B cell (primary cell): ENCODE measurements at regions not wholly inside any gene's neighbourhood (a gene's known extent, or its start where the extent isn't known, plus 50 kb on each side); places are given as distances from the start of the nearest gene placed in this dataset.

Experiments
- ATAC-seq: fragments of 200-7000 bp; cut with Tn5 transposase; one replicate; pipeline ENCODE4 v1.10.0; 2021; ENCODE audit warnings: low read depth, mild to moderate bottlenecking, moderate number of reproducible peaks, moderate library complexity
- CTCF ChIA-PET: fragments of 350-600 bp; sonication (Branson Sonifier 250); formaldehyde crosslinking; loops from one replicate; lab custom pipeline; 2021; ENCODE audit warnings: antibody characterized with exemption, inconsistent platforms; lab: Charles Lee
- POLR2A ChIA-PET: fragments of 350-600 bp; sonication (Branson Sonifier 250); formaldehyde crosslinking; loops from one replicate; lab custom pipeline; 2021; ENCODE audit warnings: antibody characterized with exemption; lab: Charles Lee
- DNase-seq: peaks from one replicate; pipeline ENCODE4 v3.0.0; 2013
- H2AFZ ChIP-seq: 2 replicates; pipeline ENCODE4 v1.6.1; 2012; ENCODE audit warnings: mild to moderate bottlenecking, low read depth, low read length; ENCODE audit not compliant: insufficient read depth, poor library complexity, severe bottlenecking
- H3K27ac ChIP-seq, 2 donors: 1 replicate in 1 of 2; 2 replicates in 1 of 2; pipeline ENCODE4 v1.5.1; 2012 to 2013; ENCODE audit warnings: low read length in 2 of 2, mild to moderate bottlenecking in 2 of 2, moderate library complexity in 1 of 2
- H3K27me3 ChIP-seq, 4 experiments: fragments of 200-600 bp in 1 of 4; sonication (generic) in 1 of 4; replicated peaks in 1 of 4; 1 replicate in 2 of 4; 2 replicates in 2 of 4; pipeline versions ENCODE4 v1.6.1 to v1.7.0; 2013 to 2016; ENCODE audit warnings: low read length in 3 of 4, mild to moderate bottlenecking in 2 of 4, mixed read lengths in 1 of 4, moderate library complexity in 1 of 4; ENCODE audit not compliant: insufficient read depth in 4 of 4, control insufficient read depth in 3 of 4; ENCODE audit errors: control extremely low read depth in 1 of 4
- H3K36me3 ChIP-seq, 2 experiments: replicated peaks in 1 of 2; 1 replicate in 1 of 2; 2 replicates in 1 of 2; pipeline versions ENCODE4 v1.6.1 to v1.7.1; 2013; ENCODE audit warnings: low read length in 1 of 2; ENCODE audit not compliant: insufficient read depth in 2 of 2, control insufficient read depth in 1 of 2; ENCODE audit errors: control extremely low read depth in 1 of 2, extremely low read depth in 1 of 2
- H3K4me1 ChIP-seq, 2 donors: fragments of 200-600 bp in 1 of 2; sonication (generic) in 1 of 2; 1 replicate in 1 of 2; 2 replicates in 1 of 2; pipeline versions ENCODE4 v1.5.1 to v1.6.1; 2013 to 2017; ENCODE audit warnings: low read length in 2 of 2; ENCODE audit not compliant: control insufficient read depth in 2 of 2, insufficient read depth in 2 of 2
- H3K4me2 ChIP-seq: replicated peaks from 2 replicates; pipeline ENCODE3; 2012; ENCODE audit warnings: mild to moderate bottlenecking, low read depth, low read length; ENCODE audit not compliant: poor library complexity, severe bottlenecking
- H3K4me3 ChIP-seq, 5 experiments: fragments of 200-600 bp in 1 of 5; sonication (generic) in 1 of 5; 1 replicate in 3 of 5; 2 replicates in 2 of 5; pipeline versions ENCODE4 v1.5.1 to v1.7.0; 2011 to 2016; ENCODE audit warnings: low read length in 4 of 5, mild to moderate bottlenecking in 4 of 5, low read depth in 2 of 5, control low read depth in 1 of 5, moderate library complexity in 1 of 5; ENCODE audit not compliant: insufficient read depth in 1 of 5; ENCODE audit errors: control extremely low read depth in 1 of 5, extremely low read depth in 1 of 5
- H3K79me2 ChIP-seq: fragments of 200-600 bp; sonication (generic); one replicate; pipeline ENCODE4 v1.6.0; 2016; ENCODE audit warnings: low read length; ENCODE audit not compliant: control insufficient read depth, insufficient read depth
- H3K9ac ChIP-seq: fragments of 200-600 bp; sonication (generic); 2 replicates; pipeline ENCODE4 v1.6.1; 2017; ENCODE audit warnings: mild to moderate bottlenecking, low read length, moderate library complexity
- H3K9me3 ChIP-seq, 3 donors: one replicate each; pipeline versions ENCODE4 v1.6.1 to v1.7.1; 2013; ENCODE audit warnings: low read length in 2 of 3; ENCODE audit not compliant: control insufficient read depth in 2 of 3, insufficient read depth in 1 of 3; ENCODE audit errors: control extremely low read depth in 1 of 3
- H4K20me1 ChIP-seq: 2 replicates; pipeline ENCODE4 v1.6.0; 2012; ENCODE audit warnings: mild to moderate bottlenecking, low read length; ENCODE audit not compliant: insufficient read depth, control insufficient read depth, poor library complexity, severe bottlenecking
- H3K27ac Mint-ChIP-seq: one replicate; pipeline ENCODE4 v1.8.0; 2021; ENCODE audit warnings: mixed read lengths
- H3K27me3 Mint-ChIP-seq: one replicate; pipeline ENCODE4 v1.8.0; 2021; ENCODE audit warnings: mixed read lengths
- H3K4me1 Mint-ChIP-seq: one replicate; pipeline ENCODE4 v1.8.0; 2021; ENCODE audit warnings: mixed read lengths
- H3K4me3 Mint-ChIP-seq: one replicate; pipeline ENCODE4 v1.8.0; 2021; ENCODE audit warnings: mixed read lengths
- H3K9me3 Mint-ChIP-seq: one replicate; pipeline ENCODE4 v1.8.0; 2022; ENCODE audit warnings: mixed read lengths; ENCODE audit not compliant: insufficient read depth
- EZH2 ChIP-seq: IDR thresholded peaks from 2 replicates; pipeline ENCODE4 v1.6.1; 2012; ENCODE audit warnings: borderline replicate concordance, low read depth, mild to moderate bottlenecking, moderate library complexity, low read length; ENCODE audit not compliant: insufficient read depth, poor library complexity, severe bottlenecking
- WGBS: methylation state at CpG from one replicate; pipeline ENCODE4 v1.1.5; 2013; ENCODE audit warnings: missing lambda C conversion rate; ENCODE audit not compliant: insufficient coverage; 5-methylcytosine and 5-hydroxymethylcytosine counted together
- intact Hi-C: fragments of 100-400 bp; cut with micrococcal nuclease; formaldehyde crosslinking; loops from one replicate; pipeline ENCODE4 v1.10.0; 2022
- TF ChIP-seq, protein P1 (sequence below): fragments of 200-600 bp; IDR thresholded peaks from one replicate; pipeline ENCODE4 v1.8.0; 2022; ENCODE audit warnings: antibody characterized with exemption, mild to moderate bottlenecking

DNA sequence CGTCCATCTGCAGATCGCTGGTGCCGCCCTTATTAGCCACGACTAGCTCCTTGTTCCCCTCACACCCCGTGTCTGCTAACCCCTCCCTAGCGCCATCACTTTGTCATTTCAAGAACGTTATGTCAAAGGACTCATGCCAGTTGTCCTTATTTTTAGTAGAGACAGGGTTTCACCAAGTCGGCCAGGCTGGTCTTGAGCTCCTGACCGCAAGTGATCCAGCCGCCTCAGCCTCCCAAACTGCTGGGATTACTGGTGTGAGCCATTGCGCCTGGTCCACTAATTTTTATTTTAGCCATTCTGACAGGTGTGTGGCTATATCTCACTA is 138.9 kb upstream of the HDAC4 start:
- H2AFZ ChIP-seq: no peak overlapping the region
- Mint-ChIP-seq H3K27me3 (peaks cover 18% of the 10 kb centered on the region), H3K4me3 (no peak overlapping the region), H3K4me1 (no peaks in the 10 kb centered on the region), H3K9me3 (peaks cover 3% of the 10 kb centered on the region), H3K27ac (no peak overlapping the region)
- no peaks in the 10 kb centered on the region for H3K79me2 ChIP-seq
- peaks cover 0 to 2% (median 0%) of the 10 kb centered on the region in 4 experiments for H3K27me3 ChIP-seq
- H3K4me3 ChIP-seq: no peak overlapping the region
- 87% methylated on average over 10 of the region's 11 CpGs for WGBS
- no peak overlapping the region for H3K27ac ChIP-seq
- DNase-seq (no peak), ATAC-seq (no peak)
- H4K20me1 ChIP-seq: no peaks in the 10 kb centered on the region
- peaks cover 0 to 26% (median 0%) of the 10 kb centered on the region in 3 donors for H3K9me3 ChIP-seq
- H3K9ac ChIP-seq: no peak overlapping the region
- H3K4me1 ChIP-seq: no peaks in the 10 kb centered on the region
- ChIA-PET CTCF (no interaction called here), POLR2A (no interaction called here)
- no peaks in the 10 kb centered on the region for H3K36me3 ChIP-seq
- H3K4me2 ChIP-seq: no peak overlapping the region
- TF ChIP-seq, protein P1, sequence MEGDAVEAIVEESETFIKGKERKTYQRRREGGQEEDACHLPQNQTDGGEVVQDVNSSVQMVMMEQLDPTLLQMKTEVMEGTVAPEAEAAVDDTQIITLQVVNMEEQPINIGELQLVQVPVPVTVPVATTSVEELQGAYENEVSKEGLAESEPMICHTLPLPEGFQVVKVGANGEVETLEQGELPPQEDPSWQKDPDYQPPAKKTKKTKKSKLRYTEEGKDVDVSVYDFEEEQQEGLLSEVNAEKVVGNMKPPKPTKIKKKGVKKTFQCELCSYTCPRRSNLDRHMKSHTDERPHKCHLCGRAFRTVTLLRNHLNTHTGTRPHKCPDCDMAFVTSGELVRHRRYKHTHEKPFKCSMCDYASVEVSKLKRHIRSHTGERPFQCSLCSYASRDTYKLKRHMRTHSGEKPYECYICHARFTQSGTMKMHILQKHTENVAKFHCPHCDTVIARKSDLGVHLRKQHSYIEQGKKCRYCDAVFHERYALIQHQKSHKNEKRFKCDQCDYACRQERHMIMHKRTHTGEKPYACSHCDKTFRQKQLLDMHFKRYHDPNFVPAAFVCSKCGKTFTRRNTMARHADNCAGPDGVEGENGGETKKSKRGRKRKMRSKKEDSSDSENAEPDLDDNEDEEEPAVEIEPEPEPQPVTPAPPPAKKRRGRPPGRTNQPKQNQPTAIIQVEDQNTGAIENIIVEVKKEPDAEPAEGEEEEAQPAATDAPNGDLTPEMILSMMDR: no peak
- no peak for TF ChIP-seq EZH2
- intact Hi-C loops: no loop called here

DNA sequence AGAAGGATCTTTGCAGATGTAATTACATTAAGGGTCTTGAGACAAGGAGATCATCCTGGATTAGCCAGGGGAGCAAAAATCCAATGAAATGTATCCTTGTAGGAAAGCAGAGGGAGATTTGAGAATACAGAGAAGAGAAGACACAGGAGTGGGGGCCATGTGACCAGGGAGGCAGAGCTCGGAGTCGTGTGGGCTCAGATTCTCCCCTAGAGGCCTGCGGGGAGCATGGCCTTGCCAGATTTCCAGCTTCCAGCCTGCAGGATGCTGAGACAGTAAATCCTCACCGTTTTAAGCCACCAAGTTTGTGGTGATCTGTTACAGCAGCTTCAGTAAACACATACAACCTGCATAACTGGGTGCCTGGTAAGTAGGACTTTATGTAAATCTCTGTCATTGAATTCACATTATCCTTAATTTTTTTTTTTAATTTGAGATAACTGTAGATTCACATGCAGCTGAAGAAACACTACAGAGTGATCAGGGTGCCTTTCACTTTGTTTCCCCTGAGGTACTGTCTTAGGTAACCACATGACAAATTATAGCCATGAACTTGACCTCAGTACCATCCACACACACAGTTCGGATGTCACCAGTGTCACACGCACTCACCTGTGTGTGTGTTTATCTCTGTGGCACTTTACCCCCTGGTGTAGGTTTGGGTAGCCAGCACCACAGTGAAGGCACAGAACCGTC is 138.4 kb upstream of the HDAC4 start:
- WGBS: 88% methylated on average over 7 of the region's 7 CpGs
- peaks cover 15% of the 10 kb centered on the region for H3K27me3 Mint-ChIP-seq
- Histone ChIP-seq H3K27me3 (no peaks in the 10 kb centered on the region), H3K36me3 (no peaks in the 10 kb centered on the region), H4K20me1 (no peaks in the 10 kb centered on the region), H2AFZ (no peak overlapping the region), H3K4me3 (no peak overlapping the region), H3K9ac (no peak overlapping the region), H3K9me3 (peaks cover 0 to 30% (median 0%) of the 10 kb centered on the region in 3 donors), H3K27ac (no peak overlapping the region), H3K79me2 (no peaks in the 10 kb centered on the region), H3K4me1 (no peaks in the 10 kb centered on the region), H3K4me2 (no peak overlapping the region)
- no peak overlapping the region for H3K27ac Mint-ChIP-seq
- no peak overlapping the region for H3K4me3 Mint-ChIP-seq
- ATAC-seq (no peak), DNase-seq (no peak)
- TF ChIP-seq EZH2: no peak
- TF ChIP-seq, protein P1: no peak
- peaks cover 3% of the 10 kb centered on the region for H3K9me3 Mint-ChIP-seq
- H3K4me1 Mint-ChIP-seq: no peaks in the 10 kb centered on the region
- ChIA-PET POLR2A (no interaction called here), CTCF (no interaction called here)
- intact Hi-C loops: no loop called here
